ENCODE measurements at regions not wholly inside any gene's neighbourhood (a gene's known extent, or its start where the extent isn't known, plus 50 kb on each side); places are given as distances from the start of the nearest gene placed in this dataset.

GRCh38 chr14:86003998-86004397 lies 474.1 kb downstream of the FLRT2 start:
- TF ChIP-seq TAF1 (IDR thresholded peaks at IDR 0.05; ENCODE audit: borderline replicate concordance, insufficient read depth, low read length), result no peak
- no peak for TF ChIP-seq REST (IDR thresholded peaks at IDR 0.05; ENCODE audit: insufficient read depth in 1 of 2, low read depth in 2 of 2, low read length in 2 of 2)
- TF ChIP-seq POLR2AphosphoS5 (IDR thresholded peaks at IDR 0.05; ENCODE audit: low read depth, low read length), result no peak
- no peak for TF ChIP-seq SIN3A (IDR thresholded peaks at IDR 0.05; ENCODE audit: borderline replicate concordance, insufficient read depth, low read length)
- no peak for TF ChIP-seq FOXP2 (optimal IDR thresholded peaks at IDR 0.05; ENCODE audit: borderline replicate concordance, extremely low read depth, extremely low read length, insufficient read depth)

- TF ChIP-seq FOXP2 (optimal IDR thresholded peaks at IDR 0.05; ENCODE audit: borderline replicate concordance, extremely low read depth, extremely low read length, insufficient read depth) (no peak), SIN3A (IDR thresholded peaks at IDR 0.05; ENCODE audit: borderline replicate concordance, insufficient read depth, low read length) (no peak), POLR2AphosphoS5 (IDR thresholded peaks at IDR 0.05; ENCODE audit: low read depth, low read length) (no peak), REST (IDR thresholded peaks at IDR 0.05; ENCODE audit: insufficient read depth in 1 of 2, low read depth in 2 of 2, low read length in 2 of 2) (no peak), TAF1 (IDR thresholded peaks at IDR 0.05; ENCODE audit: borderline replicate concordance, insufficient read depth, low read length) (no peak)
Measured at GRCh38 chr14:85996551-85996950, 466.6 kb downstream of the FLRT2 start.

GRCh38 chr14:85991156-85991555 lies 461.2 kb downstream of the FLRT2 start:
- TF ChIP-seq REST (IDR thresholded peaks at IDR 0.05; ENCODE audit: insufficient read depth in 1 of 2, low read depth in 2 of 2, low read length in 2 of 2), result no peak

- TF ChIP-seq REST (IDR thresholded peaks at IDR 0.05; ENCODE audit: insufficient read depth in 1 of 2, low read depth in 2 of 2, low read length in 2 of 2) (no peak), POLR2AphosphoS5 (IDR thresholded peaks at IDR 0.05; ENCODE audit: low read depth, low read length) (no peak), SIN3A (IDR thresholded peaks at IDR 0.05; ENCODE audit: borderline replicate concordance, insufficient read depth, low read length) (no peak)
Measured at GRCh38 chr14:85987907-85988306, 458.0 kb downstream of the FLRT2 start.

- TF ChIP-seq SIN3A (IDR thresholded peaks at IDR 0.05; ENCODE audit: borderline replicate concordance, insufficient read depth, low read length) (no peak), FOXP2 (optimal IDR thresholded peaks at IDR 0.05; ENCODE audit: borderline replicate concordance, extremely low read depth, extremely low read length, insufficient read depth) (no peak), POLR2AphosphoS5 (IDR thresholded peaks at IDR 0.05; ENCODE audit: low read depth, low read length) (no peak), REST (IDR thresholded peaks at IDR 0.05; ENCODE audit: insufficient read depth in 1 of 2, low read depth in 2 of 2, low read length in 2 of 2) (no peak), TAF1 (IDR thresholded peaks at IDR 0.05; ENCODE audit: borderline replicate concordance, insufficient read depth, low read length) (no peak)
Measured at GRCh38 chr14:85987292-85987691, 457.3 kb downstream of the FLRT2 start.

Data from PFSK-1 (cell line).